ENCODE measurements at regions not wholly inside any gene's neighbourhood (a gene's known extent, or its start where the extent isn't known, plus 50 kb on each side); places are given as distances from the start of the nearest gene placed in this dataset.

GRCh38 chr10:124329941-124330340 lies 88.8 kb downstream of the OAT start:
- POLR2A ChIA-PET (ENCODE audit: partially characterized antibody) = no interaction called here
- no peak overlapping the region for H3K4me3 ChIP-seq (ENCODE audit: low read length in 2 of 2)

GRCh38 chr10:124329362-124329761 lies 89.4 kb downstream of the OAT start:
- ChIA-PET POLR2A (ENCODE audit: partially characterized antibody) (no interaction called here), CTCF (ENCODE audit: partially characterized antibody) (no interaction called here)
- Histone ChIP-seq H3K4me1 (ENCODE audit: insufficient read depth, low read length) (no peaks in the 10 kb centered on the region), H3K36me3 (ENCODE audit: insufficient read depth, low read length) (no peaks in the 10 kb centered on the region), H3K27ac (ENCODE audit: low read depth, low read length) (no peak overlapping the region), H3K9me3 (ENCODE audit: control insufficient read depth in 1 of 2, low read length in 2 of 2) (no peaks in the 10 kb centered on the region), H3K4me3 (ENCODE audit: low read length in 2 of 2) (no peak overlapping the region), H3K27me3 (ENCODE audit: insufficient read depth, low read length) (no peaks in the 10 kb centered on the region)
- Mint-ChIP-seq H3K4me1 (no peaks in the 10 kb centered on the region), H3K27ac (no peak overlapping the region), H3K27me3 (peaks cover 10 to 12% of the 10 kb centered on the region in 2 donors), H3K4me3 (no peak overlapping the region), H3K9me3 (peaks cover 0 to 20% (median 14%) of the 10 kb centered on the region in 8 donors), H3K36me3 (no peaks in the 10 kb centered on the region)
- intact Hi-C loops (cut with micrococcal nuclease) = no loop called here
- DNase-seq = no peak

More at GRCh38 chr10:124329941-124330340, 88.8 kb downstream of the OAT start:
- CTCF ChIA-PET (ENCODE audit: partially characterized antibody) = no interaction called here
- Mint-ChIP-seq H3K4me1 (no peaks in the 10 kb centered on the region), H3K36me3 (no peaks in the 10 kb centered on the region), H3K9me3 (peaks cover 0 to 20% (median 14%) of the 10 kb centered on the region in 8 donors), H3K27me3 (peaks cover 10 to 12% of the 10 kb centered on the region in 2 donors), H3K4me3 (no peak overlapping the region), H3K27ac (no peak overlapping the region)
- no peak overlapping the region for H3K27ac ChIP-seq (ENCODE audit: low read depth, low read length)
- H3K4me1 ChIP-seq (ENCODE audit: insufficient read depth, low read length) = no peaks in the 10 kb centered on the region
- intact Hi-C loops (cut with micrococcal nuclease) = no loop called here
- no peaks in the 10 kb centered on the region for H3K9me3 ChIP-seq (ENCODE audit: control insufficient read depth in 1 of 2, low read length in 2 of 2)
- no peak for DNase-seq
- no peaks in the 10 kb centered on the region for H3K27me3 ChIP-seq (ENCODE audit: insufficient read depth, low read length)
- no peaks in the 10 kb centered on the region for H3K36me3 ChIP-seq (ENCODE audit: insufficient read depth, low read length)

- no peak overlapping the region for H3K27ac Mint-ChIP-seq
- intact Hi-C loops (cut with micrococcal nuclease) = no loop called here
- H3K4me3 Mint-ChIP-seq = no peak overlapping the region
- Histone ChIP-seq H3K36me3 (ENCODE audit: insufficient read depth, low read length) (no peaks in the 10 kb centered on the region), H3K27ac (ENCODE audit: low read depth, low read length) (no peak overlapping the region), H3K27me3 (ENCODE audit: insufficient read depth, low read length) (no peaks in the 10 kb centered on the region), H3K9me3 (ENCODE audit: control insufficient read depth in 1 of 2, low read length in 2 of 2) (no peaks in the 10 kb centered on the region), H3K4me1 (ENCODE audit: insufficient read depth, low read length) (no peaks in the 10 kb centered on the region), H3K4me3 (ENCODE audit: low read length in 2 of 2) (no peak overlapping the region)
- peaks cover 0 to 20% (median 14%) of the 10 kb centered on the region in 8 donors for H3K9me3 Mint-ChIP-seq
- ChIA-PET CTCF (ENCODE audit: partially characterized antibody) (no interaction called here), POLR2A (ENCODE audit: partially characterized antibody) (no interaction called here)
- DNase-seq = no peak
- no peaks in the 10 kb centered on the region for H3K4me1 Mint-ChIP-seq
- peaks cover 12% of the 10 kb centered on the region in 2 donors for H3K27me3 Mint-ChIP-seq
- H3K36me3 Mint-ChIP-seq = no peaks in the 10 kb centered on the region
These were observed 90.1 kb downstream of the OAT start for GRCh38 chr10:124328477-124329220.

- Histone ChIP-seq H3K9me3 (ENCODE audit: control insufficient read depth in 1 of 2, low read length in 2 of 2) (no peaks in the 10 kb centered on the region), H3K4me3 (ENCODE audit: low read length in 2 of 2) (no peak overlapping the region), H3K36me3 (ENCODE audit: insufficient read depth, low read length) (no peaks in the 10 kb centered on the region), H3K27me3 (ENCODE audit: insufficient read depth, low read length) (no peaks in the 10 kb centered on the region), H3K27ac (ENCODE audit: low read depth, low read length) (no peak overlapping the region), H3K4me1 (ENCODE audit: insufficient read depth, low read length) (no peaks in the 10 kb centered on the region)
- DNase-seq = no peak
- no peaks in the 10 kb centered on the region for H3K4me1 Mint-ChIP-seq
- ChIA-PET CTCF (ENCODE audit: partially characterized antibody) (no interaction called here), POLR2A (ENCODE audit: partially characterized antibody) (no interaction called here)
- peaks cover 9 to 12% of the 10 kb centered on the region in 2 donors for H3K27me3 Mint-ChIP-seq
- H3K4me3 Mint-ChIP-seq = no peak overlapping the region
- H3K9me3 Mint-ChIP-seq = peaks cover 0 to 10% (median 4%) of the 10 kb centered on the region in 8 donors
- no peak overlapping the region for H3K27ac Mint-ChIP-seq
- intact Hi-C loops (cut with micrococcal nuclease) = no loop called here
- no peaks in the 10 kb centered on the region for H3K36me3 Mint-ChIP-seq
These were observed 92.6 kb downstream of the OAT start for GRCh38 chr10:124325998-124326636.

GRCh38 chr10:124325633-124325914 lies 93.1 kb downstream of the OAT start:
- H3K27me3 ChIP-seq (ENCODE audit: insufficient read depth, low read length) = no peaks in the 10 kb centered on the region
- H3K9me3 ChIP-seq (ENCODE audit: control insufficient read depth in 1 of 2, low read length in 2 of 2) = no peaks in the 10 kb centered on the region
- ChIA-PET CTCF (ENCODE audit: partially characterized antibody) (no interaction called here), POLR2A (ENCODE audit: partially characterized antibody) (no interaction called here)
- intact Hi-C loops (cut with micrococcal nuclease) = no loop called here
- no peak overlapping the region for H3K4me3 ChIP-seq (ENCODE audit: low read length in 2 of 2)
- Mint-ChIP-seq H3K9me3 (peaks cover 0 to 7% (median 0%) of the 10 kb centered on the region in 8 donors), H3K27ac (no peak overlapping the region), H3K27me3 (peaks cover 9 to 12% of the 10 kb centered on the region in 2 donors), H3K4me3 (no peak overlapping the region), H3K36me3 (no peaks in the 10 kb centered on the region), H3K4me1 (no peaks in the 10 kb centered on the region)
- no peaks in the 10 kb centered on the region for H3K4me1 ChIP-seq (ENCODE audit: insufficient read depth, low read length)
- no peaks in the 10 kb centered on the region for H3K36me3 ChIP-seq (ENCODE audit: insufficient read depth, low read length)
- DNase-seq = no peak
- no peak overlapping the region for H3K27ac ChIP-seq (ENCODE audit: low read depth, low read length)

GRCh38 chr10:124324856-124325632 lies 93.7 kb downstream of the OAT start:
- ChIA-PET POLR2A (ENCODE audit: partially characterized antibody) (no interaction called here), CTCF (ENCODE audit: partially characterized antibody) (no interaction called here)
- H3K4me1 ChIP-seq (ENCODE audit: insufficient read depth, low read length) = no peaks in the 10 kb centered on the region
- no peaks in the 10 kb centered on the region for H3K27me3 ChIP-seq (ENCODE audit: insufficient read depth, low read length)
- H3K9me3 Mint-ChIP-seq = peaks cover 0 to 4% (median 0%) of the 10 kb centered on the region in 8 donors
- no peaks in the 10 kb centered on the region for H3K36me3 ChIP-seq (ENCODE audit: insufficient read depth, low read length)
- H3K27ac ChIP-seq (ENCODE audit: low read depth, low read length) = no peak overlapping the region
- no peak for DNase-seq
- no peak overlapping the region for H3K4me3 ChIP-seq (ENCODE audit: low read length in 2 of 2)
- intact Hi-C loops (cut with micrococcal nuclease) = no loop called here
- H3K9me3 ChIP-seq (ENCODE audit: control insufficient read depth in 1 of 2, low read length in 2 of 2) = no peaks in the 10 kb centered on the region
- no peaks in the 10 kb centered on the region for H3K36me3 Mint-ChIP-seq
- peaks cover 7 to 12% of the 10 kb centered on the region in 2 donors for H3K27me3 Mint-ChIP-seq
- H3K27ac Mint-ChIP-seq = no peak overlapping the region
- no peaks in the 10 kb centered on the region for H3K4me1 Mint-ChIP-seq
- no peak overlapping the region for H3K4me3 Mint-ChIP-seq

- POLR2A ChIA-PET (ENCODE audit: partially characterized antibody) = no interaction called here
- CTCF ChIA-PET (ENCODE audit: partially characterized antibody) = no interaction called here
- Mint-ChIP-seq H3K4me1 (no peaks in the 10 kb centered on the region), H3K36me3 (no peaks in the 10 kb centered on the region), H3K9me3 (peaks cover 0 to 3% (median 0%) of the 10 kb centered on the region in 8 donors), H3K4me3 (no peak overlapping the region), H3K27me3 (peaks cover 6 to 12% of the 10 kb centered on the region in 2 donors), H3K27ac (no peak overlapping the region)
- Histone ChIP-seq H3K36me3 (ENCODE audit: insufficient read depth, low read length) (no peaks in the 10 kb centered on the region), H3K4me3 (ENCODE audit: low read length in 2 of 2) (no peak overlapping the region), H3K27ac (ENCODE audit: low read depth, low read length) (no peak overlapping the region), H3K27me3 (ENCODE audit: insufficient read depth, low read length) (no peaks in the 10 kb centered on the region), H3K9me3 (ENCODE audit: control insufficient read depth in 1 of 2, low read length in 2 of 2) (no peaks in the 10 kb centered on the region), H3K4me1 (ENCODE audit: insufficient read depth, low read length) (no peaks in the 10 kb centered on the region)
- intact Hi-C loops (cut with micrococcal nuclease) = no loop called here
- DNase-seq = no peak
These were observed 94.3 kb downstream of the OAT start for GRCh38 chr10:124324451-124324850.
